NB4 (cell line): ENCODE measurements at regions not wholly inside any gene's neighbourhood (a gene's known extent, or its start where the extent isn't known, plus 50 kb on each side); places are given as distances from the start of the nearest gene placed in this dataset.

Source experiments
- DNase-seq: peaks from one replicate; pipeline ENCODE4 v3.0.0; 2010; ENCODE audit warnings: low read depth
- H3K4me3 ChIP-seq: one replicate; pipeline ENCODE4 v1.5.1; 2011; ENCODE audit warnings: mild to moderate bottlenecking, low read depth, low read length, moderate library complexity
- MYC ChIP-seq: IDR thresholded peaks from 2 replicates; pipeline ENCODE4 v1.6.1; 2011; ENCODE audit warnings: low read depth, low read length
- POLR2A ChIP-seq: IDR thresholded peaks from 2 replicates; pipeline ENCODE4 v1.6.1; 2011; ENCODE audit warnings: mild to moderate bottlenecking; ENCODE audit not compliant: insufficient read length; ENCODE audit errors: extremely low read depth
- TF ChIP-seq, protein P1 (sequence below): IDR thresholded peaks from 2 replicates; pipeline ENCODE4 v1.6.1; 2011; ENCODE audit warnings: low read depth, low read length
- TF ChIP-seq, protein P2 (sequence below): IDR thresholded peaks from one replicate; pipeline ENCODE4 v1.5.1; 2012; ENCODE audit warnings: low read depth, low read length

DNA sequence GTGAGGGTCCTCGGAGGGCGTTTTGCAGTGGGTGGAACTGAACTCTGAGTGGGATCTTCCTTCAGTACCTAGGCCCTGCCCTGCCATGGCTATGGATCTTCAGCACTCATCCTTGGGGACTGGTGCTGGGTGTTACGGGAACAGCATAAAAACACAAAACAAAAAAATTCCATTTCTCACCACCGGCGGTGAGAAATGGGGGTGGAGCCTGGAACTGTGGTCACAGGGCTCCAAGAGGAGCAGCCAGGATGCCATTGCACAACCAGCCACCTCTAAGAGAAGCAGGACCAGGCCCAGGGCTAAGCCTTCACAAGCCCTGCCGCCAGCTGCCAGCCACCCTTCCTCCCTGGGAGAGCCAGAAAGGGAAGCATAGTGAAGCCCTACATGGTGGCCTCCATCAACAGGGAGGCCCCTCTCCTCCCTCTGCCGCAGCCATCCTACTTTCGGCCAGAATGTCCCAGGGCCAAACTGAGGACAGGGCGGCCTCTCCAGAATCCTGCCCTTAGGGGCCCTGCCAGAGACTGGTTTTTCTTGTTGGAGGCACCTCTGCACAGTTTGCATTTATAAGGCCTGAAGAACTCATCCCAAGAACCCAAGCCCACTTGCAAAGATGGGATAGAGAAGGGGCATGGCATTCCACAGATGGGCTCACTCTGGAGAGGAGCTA is 76.5 kb downstream of the VCPKMT start:
- peak; percentile 85 for DNase-seq
- no peak overlapping the region for H3K4me3 ChIP-seq
- TF ChIP-seq, protein P1, sequence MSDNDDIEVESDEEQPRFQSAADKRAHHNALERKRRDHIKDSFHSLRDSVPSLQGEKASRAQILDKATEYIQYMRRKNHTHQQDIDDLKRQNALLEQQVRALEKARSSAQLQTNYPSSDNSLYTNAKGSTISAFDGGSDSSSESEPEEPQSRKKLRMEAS: no peak
- no peak for TF ChIP-seq MYC
- TF ChIP-seq POLR2A: no peak
- TF ChIP-seq, protein P2, sequence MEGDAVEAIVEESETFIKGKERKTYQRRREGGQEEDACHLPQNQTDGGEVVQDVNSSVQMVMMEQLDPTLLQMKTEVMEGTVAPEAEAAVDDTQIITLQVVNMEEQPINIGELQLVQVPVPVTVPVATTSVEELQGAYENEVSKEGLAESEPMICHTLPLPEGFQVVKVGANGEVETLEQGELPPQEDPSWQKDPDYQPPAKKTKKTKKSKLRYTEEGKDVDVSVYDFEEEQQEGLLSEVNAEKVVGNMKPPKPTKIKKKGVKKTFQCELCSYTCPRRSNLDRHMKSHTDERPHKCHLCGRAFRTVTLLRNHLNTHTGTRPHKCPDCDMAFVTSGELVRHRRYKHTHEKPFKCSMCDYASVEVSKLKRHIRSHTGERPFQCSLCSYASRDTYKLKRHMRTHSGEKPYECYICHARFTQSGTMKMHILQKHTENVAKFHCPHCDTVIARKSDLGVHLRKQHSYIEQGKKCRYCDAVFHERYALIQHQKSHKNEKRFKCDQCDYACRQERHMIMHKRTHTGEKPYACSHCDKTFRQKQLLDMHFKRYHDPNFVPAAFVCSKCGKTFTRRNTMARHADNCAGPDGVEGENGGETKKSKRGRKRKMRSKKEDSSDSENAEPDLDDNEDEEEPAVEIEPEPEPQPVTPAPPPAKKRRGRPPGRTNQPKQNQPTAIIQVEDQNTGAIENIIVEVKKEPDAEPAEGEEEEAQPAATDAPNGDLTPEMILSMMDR: no peak

DNA sequence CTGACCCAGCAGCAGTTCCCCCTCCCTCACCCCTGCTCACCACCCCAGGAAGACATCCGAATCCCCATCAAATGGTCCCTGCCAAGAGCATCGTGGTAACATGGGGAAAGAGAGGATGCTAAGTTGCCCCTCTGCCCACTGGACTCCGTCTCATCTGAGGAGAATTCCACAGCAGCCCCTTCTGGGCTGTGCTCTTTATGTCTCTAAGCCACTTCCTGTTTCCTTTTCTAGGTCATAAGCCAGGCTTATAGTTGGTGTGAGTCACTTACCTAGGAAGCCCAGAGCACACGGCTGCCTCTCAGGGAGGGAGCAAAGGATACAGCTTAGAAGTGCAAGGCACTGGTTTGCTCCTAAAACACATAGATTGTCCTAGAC is 76.0 kb downstream of the VCPKMT start:
- TF ChIP-seq, protein P2: no peak
- TF ChIP-seq MYC (0 out of 2 replicates have a peak, but pooled peaks have one; percentile 2), POLR2A (no peak)
- TF ChIP-seq, protein P1: no peak
- no peak overlapping the region for H3K4me3 ChIP-seq
- DNase-seq: peak; percentile 81

DNA sequence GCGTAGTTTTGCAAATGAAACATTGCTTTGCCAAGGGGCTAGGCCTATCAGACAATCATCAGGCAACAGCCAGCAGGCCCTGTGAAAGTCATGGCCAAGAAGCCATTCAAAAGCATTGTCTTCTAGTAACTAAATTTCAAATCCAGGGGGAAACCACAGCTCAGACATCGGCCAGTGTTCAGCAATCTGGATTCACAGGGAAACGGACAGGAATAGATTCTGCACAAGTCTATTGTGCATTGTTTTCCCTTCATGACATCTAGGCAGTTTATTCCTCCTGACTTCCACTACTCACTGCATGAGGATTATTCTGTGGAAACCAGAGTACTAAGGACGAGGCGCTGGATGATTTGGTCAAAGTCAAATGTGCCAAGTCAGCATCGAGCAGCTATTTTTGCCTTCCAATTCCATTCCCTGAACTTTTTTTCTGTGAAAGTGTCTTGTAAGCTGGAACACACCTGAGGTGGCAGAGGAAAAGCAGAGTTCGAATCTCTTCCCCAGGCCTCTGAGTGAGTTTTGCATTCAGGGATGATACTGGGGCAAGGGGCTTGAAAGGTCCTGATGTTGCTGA is 75.4 kb downstream of the VCPKMT start:
- no peak for TF ChIP-seq POLR2A
- no peak for TF ChIP-seq MYC
- TF ChIP-seq, protein P2: no peak
- no peak for DNase-seq
- H3K4me3 ChIP-seq: no peak overlapping the region

DNA sequence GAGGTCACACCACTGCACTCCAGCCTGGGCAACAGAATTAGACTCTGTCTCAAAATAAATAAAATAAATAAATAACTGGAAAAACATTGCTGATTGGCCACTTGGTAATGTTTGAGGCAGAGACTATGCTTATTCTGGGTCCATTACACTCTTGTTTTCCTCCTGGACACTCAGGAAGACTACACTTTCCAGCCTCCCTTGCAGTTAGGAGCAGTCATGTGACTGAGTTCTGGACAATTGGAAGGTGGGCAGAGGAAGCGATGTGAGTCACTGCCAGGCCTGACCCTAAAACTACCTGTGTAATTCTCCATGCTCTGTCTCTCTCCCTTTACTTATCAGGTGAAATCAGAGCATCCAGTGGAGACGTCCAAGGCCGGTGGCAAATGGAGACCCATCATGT is 74.4 kb downstream of the VCPKMT start:
- no peak overlapping the region for H3K4me3 ChIP-seq
- no peak for DNase-seq
- TF ChIP-seq, protein P2: no peak
- no peak for TF ChIP-seq POLR2A
- TF ChIP-seq MYC: no peak
- TF ChIP-seq, protein P1: no peak

DNA sequence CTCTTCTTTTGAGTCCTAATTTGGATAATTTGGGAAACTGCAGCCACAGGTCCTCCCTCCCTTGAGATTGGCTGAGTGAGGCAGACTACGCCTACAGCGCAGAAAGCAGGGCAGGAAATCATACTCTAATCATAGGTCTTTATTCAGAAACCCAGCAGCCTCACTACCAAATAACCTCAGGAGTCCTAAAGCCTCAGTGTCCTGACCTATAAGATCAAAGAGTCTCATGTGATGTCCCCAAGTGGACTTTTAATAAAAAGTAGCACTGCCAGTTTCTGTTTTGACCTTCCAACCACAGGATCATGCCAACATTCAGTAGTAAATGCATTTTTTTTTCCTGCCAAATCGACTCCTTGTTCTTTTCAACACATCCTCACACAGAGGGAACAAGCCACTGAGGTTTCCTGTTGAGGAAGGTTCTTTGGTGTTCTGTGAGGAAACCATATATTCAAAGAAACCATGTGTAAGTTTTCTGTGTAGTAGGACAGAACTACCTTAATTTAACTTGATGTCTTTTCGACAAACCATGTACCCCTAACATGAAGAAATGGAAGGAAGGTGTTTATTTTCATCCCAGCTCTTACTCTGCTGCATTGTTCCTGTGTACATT is 72.2 kb downstream of the VCPKMT start:
- TF ChIP-seq, protein P2: no peak
- DNase-seq: no peak
- no peak overlapping the region for H3K4me3 ChIP-seq
